ENCODE measurements at regions not wholly inside any gene's neighbourhood (a gene's known extent, or its start where the extent isn't known, plus 50 kb on each side); places are given as distances from the start of the nearest gene placed in this dataset.

GRCh38 chr6:147029923-147030322 lies 174.3 kb upstream of the STXBP5 start:
- no peak for DNase-seq (ENCODE audit: low read depth)
- TF ChIP-seq, protein P1, sequence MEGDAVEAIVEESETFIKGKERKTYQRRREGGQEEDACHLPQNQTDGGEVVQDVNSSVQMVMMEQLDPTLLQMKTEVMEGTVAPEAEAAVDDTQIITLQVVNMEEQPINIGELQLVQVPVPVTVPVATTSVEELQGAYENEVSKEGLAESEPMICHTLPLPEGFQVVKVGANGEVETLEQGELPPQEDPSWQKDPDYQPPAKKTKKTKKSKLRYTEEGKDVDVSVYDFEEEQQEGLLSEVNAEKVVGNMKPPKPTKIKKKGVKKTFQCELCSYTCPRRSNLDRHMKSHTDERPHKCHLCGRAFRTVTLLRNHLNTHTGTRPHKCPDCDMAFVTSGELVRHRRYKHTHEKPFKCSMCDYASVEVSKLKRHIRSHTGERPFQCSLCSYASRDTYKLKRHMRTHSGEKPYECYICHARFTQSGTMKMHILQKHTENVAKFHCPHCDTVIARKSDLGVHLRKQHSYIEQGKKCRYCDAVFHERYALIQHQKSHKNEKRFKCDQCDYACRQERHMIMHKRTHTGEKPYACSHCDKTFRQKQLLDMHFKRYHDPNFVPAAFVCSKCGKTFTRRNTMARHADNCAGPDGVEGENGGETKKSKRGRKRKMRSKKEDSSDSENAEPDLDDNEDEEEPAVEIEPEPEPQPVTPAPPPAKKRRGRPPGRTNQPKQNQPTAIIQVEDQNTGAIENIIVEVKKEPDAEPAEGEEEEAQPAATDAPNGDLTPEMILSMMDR (IDR thresholded peaks at IDR 0.05; ENCODE audit: control insufficient read depth, insufficient read depth, low read depth, low read length, missing control alignments) = no peak
- H3K4me3 ChIP-seq (ENCODE audit: control insufficient read depth, low read depth, low read length) = no peak overlapping the region

DNA sequence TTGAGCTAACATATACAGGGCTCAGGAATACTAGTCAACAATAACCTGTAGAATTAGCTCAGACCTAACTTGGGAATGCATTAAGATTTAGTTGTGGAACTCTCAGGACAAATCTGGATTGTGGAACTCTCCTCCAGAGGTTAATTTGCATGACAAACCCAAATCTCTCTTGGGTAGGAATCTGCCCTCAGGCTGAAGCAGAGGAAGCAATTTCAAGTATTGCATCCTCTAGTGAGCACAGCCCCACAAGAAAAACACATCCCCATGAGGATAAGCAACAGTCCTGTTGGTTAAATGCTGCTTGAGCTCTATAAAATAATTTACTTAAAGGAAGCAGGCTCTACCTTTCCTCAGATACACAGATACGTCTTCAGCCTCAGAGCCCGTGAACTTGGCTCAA lies 170.9 kb upstream of the STXBP5 start:
- TF ChIP-seq, protein P1 (IDR thresholded peaks at IDR 0.05; ENCODE audit: control insufficient read depth, insufficient read depth, low read depth, low read length, missing control alignments) = no peak
- DNase-seq (ENCODE audit: low read depth) = no peak
- no peak overlapping the region for H3K4me3 ChIP-seq (ENCODE audit: control insufficient read depth, low read depth, low read length)

DNA sequence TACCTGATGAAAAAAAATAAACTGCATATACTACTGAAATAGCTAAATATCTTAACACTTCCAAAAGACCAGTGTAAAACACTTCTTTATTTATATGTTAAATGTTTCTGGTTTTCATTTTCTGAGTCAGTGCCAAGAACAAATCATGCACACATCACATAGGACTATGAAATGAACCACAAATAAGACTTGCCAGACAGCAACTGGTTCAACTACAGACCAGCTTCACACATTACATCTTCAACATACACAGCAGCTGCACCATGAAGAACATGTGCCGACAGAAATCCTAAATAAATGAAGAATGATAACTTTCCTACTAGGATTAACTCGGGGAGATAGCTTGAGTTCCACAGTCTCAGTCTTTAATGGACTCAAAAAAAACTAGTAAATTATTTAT lies 168.3 kb upstream of the STXBP5 start:
- no peak for DNase-seq (ENCODE audit: low read depth)
- TF ChIP-seq, protein P1 (IDR thresholded peaks at IDR 0.05; ENCODE audit: control insufficient read depth, insufficient read depth, low read depth, low read length, missing control alignments) = no peak
- H3K4me3 ChIP-seq (ENCODE audit: control insufficient read depth, low read depth, low read length) = no peak overlapping the region

DNA sequence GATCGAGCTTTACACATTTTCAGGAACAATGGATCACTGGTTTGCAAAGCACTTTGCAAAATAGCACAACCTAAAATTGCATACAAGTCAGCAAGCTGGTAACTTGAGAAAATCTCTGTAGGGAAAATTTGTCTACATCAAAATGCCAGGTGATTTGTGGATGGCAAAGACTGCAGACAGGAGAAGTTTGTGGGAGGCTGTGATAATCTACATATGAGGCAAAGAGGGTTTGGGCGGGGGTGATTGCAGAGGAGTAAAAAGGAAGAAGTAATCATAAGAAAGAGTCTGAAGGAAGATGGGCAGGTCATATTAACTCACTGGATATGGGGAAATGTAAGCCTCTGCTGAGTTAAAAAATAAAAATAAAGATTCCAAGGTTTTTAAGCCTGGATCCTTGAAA lies 166.3 kb upstream of the STXBP5 start:
- TF ChIP-seq, protein P1 (IDR thresholded peaks at IDR 0.05; ENCODE audit: control insufficient read depth, insufficient read depth, low read depth, low read length, missing control alignments) = no peak
- DNase-seq (ENCODE audit: low read depth) = no peak
- no peak overlapping the region for H3K4me3 ChIP-seq (ENCODE audit: control insufficient read depth, low read depth, low read length)

- no peak overlapping the region for H3K4me3 ChIP-seq (ENCODE audit: control insufficient read depth, low read depth, low read length)
- peak; percentile 70 for DNase-seq (ENCODE audit: low read depth)
These were observed 163.9 kb upstream of the STXBP5 start for GRCh38 chr6:147040121-147040910.

GRCh38 chr6:147042679-147043078 lies 161.5 kb upstream of the STXBP5 start:
- DNase-seq (ENCODE audit: low read depth) = no peak
- H3K4me3 ChIP-seq (ENCODE audit: control insufficient read depth, low read depth, low read length) = no peak overlapping the region
- TF ChIP-seq, protein P1 (IDR thresholded peaks at IDR 0.05; ENCODE audit: control insufficient read depth, insufficient read depth, low read depth, low read length, missing control alignments) = no peak

More at GRCh38 chr6:147040121-147040910, 163.9 kb upstream of the STXBP5 start:
- TF ChIP-seq, protein P1 (IDR thresholded peaks at IDR 0.05; ENCODE audit: control insufficient read depth, insufficient read depth, low read depth, low read length, missing control alignments) = no peak
